HepG2 (cell line): ENCODE measurements at regions not wholly inside any gene's neighbourhood (a gene's known extent, or its start where the extent isn't known, plus 50 kb on each side); places are given as distances from the start of the nearest gene placed in this dataset.

ENCODE experiments used
- ATAC-seq: fragments of 200-7000 bp; cut with Tn5 transposase; 3 replicates; pipeline ENCODE4 v1.9.1; 2020; ENCODE audit warnings: mild to moderate bottlenecking, moderate library complexity
- BruUV-seq: library from RNA; stranded (reverse); fragments of 400-500 nt; replicated peaks from 2 replicates; lab custom pipeline; 2021; lab: Mats Ljungman, UMichigan
- CTCF ChIA-PET: fragments of 300-600 bp; formaldehyde crosslinking; extraction: SDS; loops from one replicate; lab custom pipeline; 2021; ENCODE audit warnings: low total read pairs, inconsistent platforms, low intra/inter-chr PET ratio; lab: Yijun Ruan, JAX
- POLR2A ChIA-PET: fragments of 350-600 bp; sonication (Branson Sonifier 250); formaldehyde crosslinking; loops from one replicate; lab custom pipeline; 2020; ENCODE audit warnings: antibody characterized with exemption, inconsistent platforms; lab: Yijun Ruan, JAX
- DNase-seq: peaks from one replicate; pipeline ENCODE4 v3.0.0-alpha.2; 2015; ENCODE audit warnings: low spot score
- FAIRE-seq: peaks from 3 replicates; lab custom pipeline; 2011; peaks lifted over from hg19 to GRCh38; lab: Jason Lieb, UNC
- H2AFZ ChIP-seq: one replicate; pipeline ENCODE4 v1.6.1; 2011; ENCODE audit warnings: low read length, inconsistent platforms
- H3K27ac ChIP-seq: fragments of 300-600 bp; 3 replicates; pipeline ENCODE4 v1.8.0; 2011; ENCODE audit warnings: mixed run types, mild to moderate bottlenecking, mixed read lengths, low read length, inconsistent platforms; ENCODE audit not compliant: insufficient read depth; ENCODE audit errors: extremely low read length
- H3K27me3 ChIP-seq, 2 experiments: fragments of 200-600 bp in 1 of 2; 2 replicates in 1 of 2; 3 replicates in 1 of 2; pipeline versions ENCODE4 v1.6.0 to v1.8.0; 2011; ENCODE audit warnings: low read length in 2 of 2, mild to moderate bottlenecking in 2 of 2, moderate library complexity in 2 of 2, inconsistent platforms in 1 of 2; ENCODE audit not compliant: insufficient read depth in 2 of 2, control insufficient read depth in 1 of 2
- H3K36me3 ChIP-seq, 2 experiments: fragments of 200-600 bp in 1 of 2; replicated peaks in 1 of 2; 2 replicates in 1 of 2; 3 replicates in 1 of 2; pipeline versions ENCODE4 v1.5.1 to v1.8.0; 2011; ENCODE audit warnings: low read length in 2 of 2, inconsistent platforms in 1 of 2; ENCODE audit not compliant: insufficient read depth in 2 of 2, control insufficient read depth in 1 of 2
- H3K4me1 ChIP-seq: 2 replicates; pipeline ENCODE4 v1.5.1; 2012; ENCODE audit warnings: low read length, inconsistent platforms; ENCODE audit not compliant: insufficient read depth
- H3K4me2 ChIP-seq: 2 replicates; pipeline ENCODE4 v1.6.0; 2011; ENCODE audit warnings: low read depth, low read length, inconsistent platforms
- H3K4me3 ChIP-seq, 3 experiments: fragments of 200-600 bp in 1 of 3; sonication (generic), shearing (Covaris generic) in 1 of 3; replicated peaks in 1 of 3; 2 replicates each; pipeline ENCODE4 v1.5.1; 2011 to 2016; ENCODE audit warnings: low read length in 3 of 3, inconsistent platforms in 2 of 3, low read depth in 2 of 3, mild to moderate bottlenecking in 2 of 3, control low read depth in 1 of 3, mixed read lengths in 1 of 3; ENCODE audit not compliant: insufficient read depth in 1 of 3
- H3K79me2 ChIP-seq: one replicate; pipeline ENCODE4 v1.6.1; 2011; ENCODE audit warnings: low read length, inconsistent platforms; ENCODE audit not compliant: insufficient read depth
- H3K9ac ChIP-seq: 2 replicates; pipeline ENCODE4 v1.6.0; 2011; ENCODE audit warnings: mild to moderate bottlenecking, low read depth, low read length, inconsistent platforms; ENCODE audit not compliant: insufficient read depth
- H3K9me3 ChIP-seq: 2 replicates; pipeline ENCODE4 v1.5.1; 2012; ENCODE audit warnings: mild to moderate bottlenecking, low read length
- H4K20me1 ChIP-seq: 2 replicates; pipeline ENCODE4 v1.6.0; 2011; ENCODE audit warnings: inconsistent platforms, mild to moderate bottlenecking, low read length, moderate library complexity; ENCODE audit not compliant: insufficient read depth
- ASH2L ChIP-seq: fragments of 300-600, 200-600 bp; sonication (generic); IDR thresholded peaks from 2 replicates; pipeline ENCODE4 v1.7.0; 2017; ENCODE audit warnings: low read depth, mild to moderate bottlenecking, moderate library complexity, mixed read lengths, low read length; ENCODE audit not compliant: insufficient read length
- HMGXB3 ChIP-seq: sonication (generic); formaldehyde crosslinking; IDR thresholded peaks from 2 replicates; pipeline ENCODE4 v1.4.0; 2020; ENCODE audit warnings: missing genetic modification reagents, borderline replicate concordance
- HNRNPUL1 ChIP-seq: fragments of 200-400 bp; formaldehyde crosslinking; IDR thresholded peaks from 2 replicates; pipeline ENCODE4 v1.6.1; 2017; ENCODE audit warnings: low read depth, mild to moderate bottlenecking, low read length, moderate library complexity
- JARID2 ChIP-seq: sonication (generic); formaldehyde crosslinking; IDR thresholded peaks from 2 replicates; pipeline ENCODE4 v1.8.1; 2023; ENCODE audit warnings: missing genetic modification reagents, inconsistent platforms; ENCODE audit not compliant: insufficient replicate concordance
- NONO ChIP-seq, 2 experiments: fragments of 450-650 bp in 1 of 2; sonication (generic) in 1 of 2; formaldehyde crosslinking in 1 of 2; IDR thresholded peaks in 1 of 2; conservative IDR thresholded peaks in 1 of 2; 2 replicates each; pipeline versions ENCODE4 v1.6.1 to v1.8.0; 2017 to 2022; ENCODE audit warnings: mild to moderate bottlenecking in 1 of 2, missing genetic modification reagents in 1 of 2, moderate library complexity in 1 of 2
- SNAPC4 ChIP-seq: sonication (generic); formaldehyde crosslinking; IDR thresholded peaks from 2 replicates; pipeline ENCODE4 v1.4.0; 2020; ENCODE audit warnings: mild to moderate bottlenecking, missing genetic modification reagents
- TAF15 ChIP-seq: fragments of 200-400 bp; formaldehyde crosslinking; IDR thresholded peaks from one replicate; pipeline ENCODE4 v1.6.1; 2018; ENCODE audit warnings: mild to moderate bottlenecking, low read depth, low read length; ENCODE audit not compliant: poor library complexity, severe bottlenecking
- TGIF2 ChIP-seq: IDR thresholded peaks from 2 replicates; pipeline ENCODE4 v1.6.1; 2016; ENCODE audit warnings: control low read depth, missing compliant biosample characterization
- ZNF326 ChIP-seq: sonication (generic); formaldehyde crosslinking; IDR thresholded peaks from 2 replicates; pipeline ENCODE4 v1.4.0; 2020; ENCODE audit warnings: missing genetic modification reagents, borderline replicate concordance
- ZNF468 ChIP-seq: sonication (generic); formaldehyde crosslinking; IDR thresholded peaks from 2 replicates; pipeline ENCODE4 v1.8.0; 2022; ENCODE audit warnings: mild to moderate bottlenecking, moderate library complexity, missing genetic modification reagents
- ZNF639 ChIP-seq: conservative IDR thresholded peaks from 2 replicates; pipeline ENCODE4 v1.6.1; 2018; ENCODE audit warnings: missing genetic modification reagents
- ZSCAN5A ChIP-seq: sonication (generic); formaldehyde crosslinking; IDR thresholded peaks from 2 replicates; pipeline ENCODE4 v1.8.0; 2022; ENCODE audit warnings: mild to moderate bottlenecking, missing genetic modification reagents, borderline replicate concordance
- WGBS: methylation state at CpG from one replicate; pipeline ENCODE4 v1.1.6; 2017; ENCODE audit warnings: low lambda C conversion rate; 5-methylcytosine and 5-hydroxymethylcytosine counted together
- in situ Hi-C: cut with HindIII; loops from 2 replicates; pipeline ENCODE4 v1.10.0; 2017; ENCODE audit warnings: low pct_unique_long_range_greater_than_20kb; ENCODE audit not compliant: extremely low pct_ligation_motif_present
- intact Hi-C: fragments of 100-400 bp; cut with micrococcal nuclease; formaldehyde crosslinking; loops from one replicate; pipeline ENCODE4 v1.10.0; 2022; ENCODE audit not compliant: unreplicated experiment

GRCh38 chr16:86050111-86050510 is 151.1 kb downstream of the IRF8 start:
- H4K20me1 ChIP-seq = no peaks in the 10 kb centered on the region
- H3K27ac ChIP-seq = no peak overlapping the region
- ChIA-PET CTCF (no interaction called here), POLR2A (no interaction called here)
- no peak overlapping the region for H3K9ac ChIP-seq
- in situ Hi-C loops = no loop called here
- H2AFZ ChIP-seq = no peak overlapping the region
- no peaks in the 10 kb centered on the region for H3K79me2 ChIP-seq
- H3K4me3 ChIP-seq = no peak overlapping the region
- no TSS peak for BruUV-seq
- no peak for FAIRE-seq
- H3K27me3 ChIP-seq = peaks cover 2 to 29% of the 10 kb centered on the region in 2 experiments; a peak in 4 of 5 replicates
- 25% methylated on average over 8 of the region's 8 CpGs for WGBS
- no peaks in the 10 kb centered on the region for H3K9me3 ChIP-seq
- H3K4me1 ChIP-seq = no peaks in the 10 kb centered on the region
- H3K4me2 ChIP-seq = no peak overlapping the region
- intact Hi-C loops = no loop called here
- H3K36me3 ChIP-seq = no peaks in the 10 kb centered on the region
- no peak for ATAC-seq
- no peak for DNase-seq
- TF ChIP-seq JARID2 (CRISPR knock-in tag) (no peak), SNAPC4 (CRISPR knock-in tag) (no peak), ZNF639 (no peak), ZNF468 (CRISPR knock-in tag) (no peak), HMGXB3 (no peak), NONO (IDR thresholded peaks at IDR 0.05) (no peak), NONO (CRISPR knock-in tag; conservative IDR thresholded peaks at IDR 0.05) (no peak), HNRNPUL1 (no peak), TAF15 (no peak), ZNF326 (CRISPR knock-in tag) (no peak), ASH2L (no peak), TGIF2 (no peak), ZSCAN5A (no peak)
